HepG2 (cell line): ENCODE measurements at regions not wholly inside any gene's neighbourhood (a gene's known extent, or its start where the extent isn't known, plus 50 kb on each side); places are given as distances from the start of the nearest gene placed in this dataset.

Source experiments
- BRD4 ChIP-seq: sonication (generic); formaldehyde crosslinking; IDR thresholded peaks from 2 replicates; pipeline ENCODE4 v1.4.0; 2020; ENCODE audit warnings: missing genetic modification reagents
- CREB1 ChIP-seq, 2 experiments: fragments of 450-650 bp in 1 of 2; IDR thresholded peaks; 2 replicates each; pipeline ENCODE4 v1.6.1; 2016 to 2017; ENCODE audit warnings: control low read depth in 1 of 2, mild to moderate bottlenecking in 1 of 2, missing compliant biosample characterization in 1 of 2, missing genetic modification characterization in 1 of 2
- HDAC1 ChIP-seq: sonication (generic); formaldehyde crosslinking; IDR thresholded peaks from 2 replicates; pipeline ENCODE4 v1.5.1; 2020; ENCODE audit warnings: mild to moderate bottlenecking, missing genetic modification reagents
- HMG20B ChIP-seq: conservative IDR thresholded peaks from 2 replicates; pipeline ENCODE4 v1.6.1; 2016; ENCODE audit warnings: missing genetic modification reagents, missing compliant biosample characterization
- HNRNPL ChIP-seq: fragments of 200-400 bp; formaldehyde crosslinking; IDR thresholded peaks from 2 replicates; pipeline ENCODE4 v1.6.1; 2017; ENCODE audit warnings: mild to moderate bottlenecking, low read depth, low read length
- SP1 ChIP-seq, 2 experiments: fragments of 450-650 bp in 1 of 2; sonication (generic) in 1 of 2; formaldehyde crosslinking in 1 of 2; IDR thresholded peaks; 2 replicates each; pipeline versions ENCODE4 v1.4.0 to v1.6.1; 2016 to 2020; ENCODE audit warnings: missing genetic modification reagents in 1 of 2
- ZNF235 ChIP-seq: sonication (generic); formaldehyde crosslinking; IDR thresholded peaks from 2 replicates; pipeline ENCODE4 v1.8.1; 2023; ENCODE audit warnings: mild to moderate bottlenecking, missing genetic modification reagents, borderline replicate concordance
- ZNF468 ChIP-seq: sonication (generic); formaldehyde crosslinking; IDR thresholded peaks from 2 replicates; pipeline ENCODE4 v1.8.0; 2022; ENCODE audit warnings: mild to moderate bottlenecking, moderate library complexity, missing genetic modification reagents
- TF ChIP-seq, protein P1 (sequence below): sonication (generic); formaldehyde crosslinking; IDR thresholded peaks from 2 replicates; pipeline ENCODE4 v1.4.0; 2020; ENCODE audit warnings: mild to moderate bottlenecking, missing genetic modification reagents
- TF ChIP-seq, protein P2 (sequence below): IDR thresholded peaks from 2 replicates; pipeline ENCODE4 v1.6.1; 2016; ENCODE audit warnings: missing genetic modification reagents, missing compliant biosample characterization
- TF ChIP-seq, protein P3 (sequence below): sonication (generic); formaldehyde crosslinking; IDR thresholded peaks from 2 replicates; pipeline ENCODE4 v1.4.0; 2020; ENCODE audit warnings: missing genetic modification reagents, mild to moderate bottlenecking, borderline replicate concordance
- TF ChIP-seq, protein P4 (sequence below): sonication (generic); formaldehyde crosslinking; IDR thresholded peaks from 2 replicates; pipeline ENCODE4 v1.9.0; 2022; ENCODE audit warnings: low read depth, missing genetic modification reagents
- TF ChIP-seq, protein P5 (sequence below): sonication (generic); formaldehyde crosslinking; IDR thresholded peaks from 2 replicates; pipeline ENCODE4 v1.5.1; 2020; ENCODE audit warnings: missing genetic modification reagents, mild to moderate bottlenecking, borderline replicate concordance
- TF ChIP-seq, protein P6 (sequence below): IDR thresholded peaks from 2 replicates; pipeline ENCODE4 v1.6.1; 2012; ENCODE audit warnings: inconsistent platforms
- TF ChIP-seq, protein P7 (sequence below): sonication (generic); formaldehyde crosslinking; IDR thresholded peaks from 2 replicates; pipeline ENCODE4 v1.8.1; 2023; ENCODE audit warnings: mild to moderate bottlenecking, missing genetic modification reagents, borderline replicate concordance
- TF ChIP-seq, protein P8 (sequence below): sonication (generic); formaldehyde crosslinking; IDR thresholded peaks from 2 replicates; pipeline ENCODE4 v1.9.0; 2022; ENCODE audit warnings: missing genetic modification reagents, mild to moderate bottlenecking, borderline replicate concordance

DNA sequence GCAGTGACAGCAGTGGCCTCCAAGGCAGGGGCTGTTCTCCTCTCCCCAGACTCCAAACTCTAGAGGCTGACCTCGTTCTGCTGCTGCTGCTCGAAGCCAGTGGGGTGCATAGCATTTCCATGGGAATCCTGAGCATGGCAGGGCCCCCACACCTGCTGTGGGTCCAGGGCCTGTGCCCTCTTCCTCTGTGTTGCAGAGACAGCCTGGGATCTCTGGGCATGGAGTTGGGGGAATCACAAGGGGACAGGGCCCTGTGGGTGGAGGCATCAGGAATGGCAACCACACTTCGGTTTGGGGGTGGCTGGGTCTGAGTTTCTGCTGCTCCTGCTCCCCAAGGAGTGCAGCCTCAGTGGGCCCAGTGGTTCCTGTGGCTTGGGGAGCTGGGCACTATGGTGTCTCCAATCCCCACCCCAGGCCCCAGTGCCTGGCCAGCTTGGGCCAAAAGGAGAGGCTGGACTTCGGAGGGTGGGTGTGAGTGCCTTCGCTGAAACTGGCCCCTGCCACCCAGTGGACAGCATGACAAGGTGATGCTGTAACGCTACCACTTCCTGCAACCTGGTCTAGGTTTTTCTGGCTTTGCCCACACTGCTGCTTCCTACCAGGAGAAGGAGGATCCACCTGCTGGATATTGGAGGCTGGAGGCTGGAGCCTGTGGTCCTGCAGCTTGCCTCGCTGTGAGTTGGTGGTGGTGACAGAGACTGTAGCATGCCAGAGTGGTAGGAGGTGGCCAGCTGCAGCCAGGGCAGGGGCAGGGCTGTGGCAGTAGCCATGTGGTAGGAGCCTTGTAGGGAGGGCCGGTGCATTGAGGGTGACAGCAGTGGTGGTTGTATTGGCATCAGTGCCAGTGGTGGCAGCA, 56.6 kb downstream of the SOWAHC start (continued):
- TF ChIP-seq ZNF468 (CRISPR knock-in tag) = 0 out of 2 replicates have a peak, but pooled peaks have one; percentile 38
- TF ChIP-seq, protein P1, sequence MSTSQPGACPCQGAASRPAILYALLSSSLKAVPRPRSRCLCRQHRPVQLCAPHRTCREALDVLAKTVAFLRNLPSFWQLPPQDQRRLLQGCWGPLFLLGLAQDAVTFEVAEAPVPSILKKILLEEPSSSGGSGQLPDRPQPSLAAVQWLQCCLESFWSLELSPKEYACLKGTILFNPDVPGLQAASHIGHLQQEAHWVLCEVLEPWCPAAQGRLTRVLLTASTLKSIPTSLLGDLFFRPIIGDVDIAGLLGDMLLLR (CRISPR knock-in tag) = no peak
- peak; percentile 59; the same call in 1 of the 2 replicates for TF ChIP-seq HNRNPL
- no peak for TF ChIP-seq CREB1 (IDR thresholded peaks at IDR 0.05)
- TF ChIP-seq CREB1 (CRISPR knock-in tag; IDR thresholded peaks at IDR 0.05) = no peak
- no peak for TF ChIP-seq HMG20B (CRISPR knock-in tag)
- TF ChIP-seq, protein P2, sequence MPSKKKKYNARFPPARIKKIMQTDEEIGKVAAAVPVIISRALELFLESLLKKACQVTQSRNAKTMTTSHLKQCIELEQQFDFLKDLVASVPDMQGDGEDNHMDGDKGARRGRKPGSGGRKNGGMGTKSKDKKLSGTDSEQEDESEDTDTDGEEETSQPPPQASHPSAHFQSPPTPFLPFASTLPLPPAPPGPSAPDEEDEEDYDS (CRISPR knock-in tag) = no peak
- TF ChIP-seq SP1 (IDR thresholded peaks at IDR 0.05) = no peak
- TF ChIP-seq SP1 (CRISPR knock-in tag; IDR thresholded peaks at IDR 0.05) = no peak
- no peak for TF ChIP-seq BRD4 (CRISPR knock-in tag)
- TF ChIP-seq, protein P3, sequence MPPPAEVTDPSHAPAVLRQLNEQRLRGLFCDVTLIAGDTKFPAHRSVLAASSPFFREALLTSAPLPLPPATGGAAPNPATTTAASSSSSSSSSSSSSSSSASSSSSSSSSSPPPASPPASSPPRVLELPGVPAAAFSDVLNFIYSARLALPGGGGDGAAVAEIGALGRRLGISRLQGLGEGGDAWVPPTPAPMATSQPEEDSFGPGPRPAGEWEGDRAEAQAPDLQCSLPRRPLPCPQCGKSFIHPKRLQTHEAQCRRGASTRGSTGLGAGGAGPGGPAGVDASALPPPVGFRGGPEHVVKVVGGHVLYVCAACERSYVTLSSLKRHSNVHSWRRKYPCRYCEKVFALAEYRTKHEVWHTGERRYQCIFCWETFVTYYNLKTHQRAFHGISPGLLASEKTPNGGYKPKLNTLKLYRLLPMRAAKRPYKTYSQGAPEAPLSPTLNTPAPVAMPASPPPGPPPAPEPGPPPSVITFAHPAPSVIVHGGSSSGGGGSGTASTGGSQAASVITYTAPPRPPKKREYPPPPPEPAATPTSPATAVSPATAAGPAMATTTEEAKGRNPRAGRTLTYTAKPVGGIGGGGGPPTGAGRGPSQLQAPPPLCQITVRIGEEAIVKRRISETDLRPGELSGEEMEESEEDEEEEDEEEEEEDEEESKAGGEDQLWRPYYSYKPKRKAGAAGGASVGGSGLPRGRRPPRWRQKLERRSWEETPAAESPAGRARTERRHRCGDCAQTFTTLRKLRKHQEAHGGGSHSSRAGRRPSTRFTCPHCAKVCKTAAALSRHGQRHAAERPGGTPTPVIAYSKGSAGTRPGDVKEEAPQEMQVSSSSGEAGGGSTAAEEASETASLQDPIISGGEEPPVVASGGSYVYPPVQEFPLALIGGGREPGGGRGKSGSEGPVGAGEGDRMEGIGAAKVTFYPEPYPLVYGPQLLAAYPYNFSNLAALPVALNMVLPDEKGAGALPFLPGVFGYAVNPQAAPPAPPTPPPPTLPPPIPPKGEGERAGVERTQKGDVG (CRISPR knock-in tag) = 0 out of 2 replicates have a peak, but pooled peaks have one; percentile 38
- TF ChIP-seq, protein P4, sequence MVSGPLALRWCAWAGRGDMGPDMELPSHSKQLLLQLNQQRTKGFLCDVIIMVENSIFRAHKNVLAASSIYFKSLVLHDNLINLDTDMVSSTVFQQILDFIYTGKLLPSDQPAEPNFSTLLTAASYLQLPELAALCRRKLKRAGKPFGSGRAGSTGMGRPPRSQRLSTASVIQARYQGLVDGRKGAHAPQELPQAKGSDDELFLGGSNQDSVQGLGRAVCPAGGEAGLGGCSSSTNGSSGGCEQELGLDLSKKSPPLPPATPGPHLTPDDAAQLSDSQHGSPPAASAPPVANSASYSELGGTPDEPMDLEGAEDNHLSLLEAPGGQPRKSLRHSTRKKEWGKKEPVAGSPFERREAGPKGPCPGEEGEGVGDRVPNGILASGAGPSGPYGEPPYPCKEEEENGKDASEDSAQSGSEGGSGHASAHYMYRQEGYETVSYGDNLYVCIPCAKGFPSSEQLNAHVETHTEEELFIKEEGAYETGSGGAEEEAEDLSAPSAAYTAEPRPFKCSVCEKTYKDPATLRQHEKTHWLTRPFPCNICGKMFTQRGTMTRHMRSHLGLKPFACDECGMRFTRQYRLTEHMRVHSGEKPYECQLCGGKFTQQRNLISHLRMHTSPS = 0 out of 2 replicates have a peak, but pooled peaks have one; percentile 24
- TF ChIP-seq, protein P5, sequence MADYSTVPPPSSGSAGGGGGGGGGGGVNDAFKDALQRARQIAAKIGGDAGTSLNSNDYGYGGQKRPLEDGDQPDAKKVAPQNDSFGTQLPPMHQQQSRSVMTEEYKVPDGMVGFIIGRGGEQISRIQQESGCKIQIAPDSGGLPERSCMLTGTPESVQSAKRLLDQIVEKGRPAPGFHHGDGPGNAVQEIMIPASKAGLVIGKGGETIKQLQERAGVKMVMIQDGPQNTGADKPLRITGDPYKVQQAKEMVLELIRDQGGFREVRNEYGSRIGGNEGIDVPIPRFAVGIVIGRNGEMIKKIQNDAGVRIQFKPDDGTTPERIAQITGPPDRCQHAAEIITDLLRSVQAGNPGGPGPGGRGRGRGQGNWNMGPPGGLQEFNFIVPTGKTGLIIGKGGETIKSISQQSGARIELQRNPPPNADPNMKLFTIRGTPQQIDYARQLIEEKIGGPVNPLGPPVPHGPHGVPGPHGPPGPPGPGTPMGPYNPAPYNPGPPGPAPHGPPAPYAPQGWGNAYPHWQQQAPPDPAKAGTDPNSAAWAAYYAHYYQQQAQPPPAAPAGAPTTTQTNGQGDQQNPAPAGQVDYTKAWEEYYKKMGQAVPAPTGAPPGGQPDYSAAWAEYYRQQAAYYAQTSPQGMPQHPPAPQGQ (CRISPR knock-in tag) = no peak
- TF ChIP-seq, protein P6, sequence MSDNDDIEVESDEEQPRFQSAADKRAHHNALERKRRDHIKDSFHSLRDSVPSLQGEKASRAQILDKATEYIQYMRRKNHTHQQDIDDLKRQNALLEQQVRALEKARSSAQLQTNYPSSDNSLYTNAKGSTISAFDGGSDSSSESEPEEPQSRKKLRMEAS = peak; percentile 46; the same call in 1 of the 2 replicates
- TF ChIP-seq, protein P7, sequence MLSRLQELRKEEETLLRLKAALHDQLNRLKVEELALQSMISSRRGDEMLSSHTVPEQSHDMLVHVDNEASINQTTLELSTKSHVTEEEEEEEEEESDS (CRISPR knock-in tag) = no peak
- TF ChIP-seq ZNF235 (CRISPR knock-in tag) = no peak
- TF ChIP-seq HDAC1 (CRISPR knock-in tag) = no peak
- TF ChIP-seq, protein P8, sequence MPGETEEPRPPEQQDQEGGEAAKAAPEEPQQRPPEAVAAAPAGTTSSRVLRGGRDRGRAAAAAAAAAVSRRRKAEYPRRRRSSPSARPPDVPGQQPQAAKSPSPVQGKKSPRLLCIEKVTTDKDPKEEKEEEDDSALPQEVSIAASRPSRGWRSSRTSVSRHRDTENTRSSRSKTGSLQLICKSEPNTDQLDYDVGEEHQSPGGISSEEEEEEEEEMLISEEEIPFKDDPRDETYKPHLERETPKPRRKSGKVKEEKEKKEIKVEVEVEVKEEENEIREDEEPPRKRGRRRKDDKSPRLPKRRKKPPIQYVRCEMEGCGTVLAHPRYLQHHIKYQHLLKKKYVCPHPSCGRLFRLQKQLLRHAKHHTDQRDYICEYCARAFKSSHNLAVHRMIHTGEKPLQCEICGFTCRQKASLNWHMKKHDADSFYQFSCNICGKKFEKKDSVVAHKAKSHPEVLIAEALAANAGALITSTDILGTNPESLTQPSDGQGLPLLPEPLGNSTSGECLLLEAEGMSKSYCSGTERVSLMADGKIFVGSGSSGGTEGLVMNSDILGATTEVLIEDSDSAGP = peak; percentile 44; the same call in 1 of the 2 replicates
